Kidney epithelial cell (primary cell): ENCODE measurements at regions not wholly inside any gene's neighbourhood (a gene's known extent, or its start where the extent isn't known, plus 50 kb on each side); places are given as distances from the start of the nearest gene placed in this dataset.

Experiments
- DNase-seq: peaks from one replicate; pipeline ENCODE4 v3.0.0-alpha.2; 2010; ENCODE audit warnings: low read depth
- H3K27me3 ChIP-seq: 2 replicates; pipeline ENCODE4 v1.6.0; 2011; ENCODE audit warnings: low read length; ENCODE audit not compliant: control insufficient read depth, insufficient read depth
- H3K36me3 ChIP-seq: 2 replicates; pipeline ENCODE4 v1.5.1; 2011; ENCODE audit warnings: low read length; ENCODE audit not compliant: control insufficient read depth, insufficient read depth
- H3K4me3 ChIP-seq: 2 replicates; pipeline ENCODE4 v1.5.1; 2011; ENCODE audit warnings: low read depth, mild to moderate bottlenecking, control low read depth, low read length
- TF ChIP-seq, protein P1 (sequence below): IDR thresholded peaks from 2 replicates; pipeline ENCODE4 v1.5.1; 2011; ENCODE audit warnings: mild to moderate bottlenecking, moderate library complexity, low read length, control low read depth, inconsistent platforms; ENCODE audit not compliant: insufficient read depth, poor library complexity, severe bottlenecking

DNA sequence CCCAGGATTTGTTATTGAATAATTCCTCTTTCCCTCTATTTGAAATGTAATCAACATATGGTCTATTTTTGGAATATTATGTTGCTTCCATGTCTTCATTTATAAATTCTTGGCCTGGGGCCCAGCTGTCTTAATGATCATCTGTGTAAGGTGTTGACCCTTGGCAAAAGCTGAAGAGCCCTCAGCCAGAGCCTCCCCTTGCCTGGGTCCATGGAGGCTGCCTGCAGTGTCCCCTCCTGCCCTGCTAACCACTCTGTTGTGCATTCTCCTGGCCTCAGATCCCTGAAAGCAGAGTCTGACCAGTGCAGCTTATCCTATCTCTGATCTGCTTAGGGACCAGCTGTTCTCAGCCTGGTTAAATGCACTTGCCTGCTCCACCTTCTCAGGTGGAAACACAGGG lies 226.1 kb upstream of the APCDD1 start:
- TF ChIP-seq, protein P1, sequence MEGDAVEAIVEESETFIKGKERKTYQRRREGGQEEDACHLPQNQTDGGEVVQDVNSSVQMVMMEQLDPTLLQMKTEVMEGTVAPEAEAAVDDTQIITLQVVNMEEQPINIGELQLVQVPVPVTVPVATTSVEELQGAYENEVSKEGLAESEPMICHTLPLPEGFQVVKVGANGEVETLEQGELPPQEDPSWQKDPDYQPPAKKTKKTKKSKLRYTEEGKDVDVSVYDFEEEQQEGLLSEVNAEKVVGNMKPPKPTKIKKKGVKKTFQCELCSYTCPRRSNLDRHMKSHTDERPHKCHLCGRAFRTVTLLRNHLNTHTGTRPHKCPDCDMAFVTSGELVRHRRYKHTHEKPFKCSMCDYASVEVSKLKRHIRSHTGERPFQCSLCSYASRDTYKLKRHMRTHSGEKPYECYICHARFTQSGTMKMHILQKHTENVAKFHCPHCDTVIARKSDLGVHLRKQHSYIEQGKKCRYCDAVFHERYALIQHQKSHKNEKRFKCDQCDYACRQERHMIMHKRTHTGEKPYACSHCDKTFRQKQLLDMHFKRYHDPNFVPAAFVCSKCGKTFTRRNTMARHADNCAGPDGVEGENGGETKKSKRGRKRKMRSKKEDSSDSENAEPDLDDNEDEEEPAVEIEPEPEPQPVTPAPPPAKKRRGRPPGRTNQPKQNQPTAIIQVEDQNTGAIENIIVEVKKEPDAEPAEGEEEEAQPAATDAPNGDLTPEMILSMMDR: no peak
- no peak overlapping the region for H3K4me3 ChIP-seq
- no peaks in the 10 kb centered on the region for H3K27me3 ChIP-seq
- no peaks in the 10 kb centered on the region for H3K36me3 ChIP-seq
- no peak for DNase-seq

DNA sequence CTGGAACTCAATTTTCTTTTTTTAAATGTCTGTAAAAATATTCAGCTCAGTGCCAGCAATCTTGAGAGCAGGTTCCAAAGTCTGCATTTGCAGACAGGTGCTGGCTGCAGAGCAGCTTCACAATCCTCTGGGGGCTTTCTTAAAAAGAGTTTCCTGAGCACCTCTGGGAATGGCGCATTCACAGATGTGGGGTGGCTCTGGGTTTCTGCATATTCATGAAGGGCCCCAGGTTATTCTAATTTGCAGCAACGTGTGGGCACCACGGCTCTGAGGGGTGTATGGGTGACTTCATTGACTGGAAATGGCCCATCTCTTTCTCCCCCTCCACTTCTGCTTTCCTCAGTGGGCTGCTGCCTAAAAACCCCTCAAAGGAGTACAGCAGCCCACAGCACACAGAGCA lies 225.0 kb upstream of the APCDD1 start:
- Histone ChIP-seq H3K36me3 (no peaks in the 10 kb centered on the region), H3K4me3 (no peak overlapping the region), H3K27me3 (no peaks in the 10 kb centered on the region)
- no peak for DNase-seq
- TF ChIP-seq, protein P1: no peak

DNA sequence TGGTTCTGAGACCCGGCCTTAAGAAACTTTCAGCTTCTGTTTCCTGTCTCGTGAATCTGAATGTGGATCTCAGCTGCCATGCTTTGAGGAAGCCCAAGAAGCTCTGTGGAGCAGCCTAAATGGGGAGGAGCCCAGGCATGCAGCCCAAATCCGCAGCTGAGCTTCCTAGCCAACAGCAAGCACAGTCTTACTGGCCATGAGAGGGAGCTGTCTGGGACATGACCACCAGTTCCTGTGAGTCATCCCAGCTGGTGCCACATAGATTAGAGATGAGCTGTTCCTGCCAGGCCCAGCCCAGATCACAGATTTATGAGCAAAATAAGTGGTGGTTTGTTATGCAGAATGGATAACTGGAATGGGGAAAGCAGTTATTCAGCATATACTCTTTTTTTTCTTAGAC lies 224.4 kb upstream of the APCDD1 start:
- Histone ChIP-seq H3K36me3 (no peaks in the 10 kb centered on the region), H3K27me3 (no peaks in the 10 kb centered on the region), H3K4me3 (no peak overlapping the region)
- peak; percentile 48 for DNase-seq
- TF ChIP-seq, protein P1: peak; percentile 2

DNA sequence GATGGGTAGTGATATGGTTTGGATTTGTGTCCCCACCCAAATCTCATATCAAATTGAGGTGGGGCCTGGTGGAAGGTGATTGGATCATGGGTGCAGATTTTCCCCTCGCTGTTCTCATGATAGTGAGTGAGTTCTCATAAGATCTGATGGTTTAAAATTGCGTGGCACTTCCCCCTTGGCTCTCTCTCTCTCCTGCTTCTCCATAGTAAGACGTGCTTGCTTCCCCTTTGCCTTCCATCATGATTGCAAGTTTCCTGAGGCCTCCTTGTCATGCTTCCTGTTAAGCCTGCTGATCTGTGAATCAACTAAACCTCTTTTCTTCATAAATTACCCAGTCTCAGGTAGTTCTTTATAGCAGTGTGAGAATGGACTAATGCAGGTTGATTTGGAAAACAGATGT lies 223.2 kb upstream of the APCDD1 start:
- DNase-seq: no peak
- H3K27me3 ChIP-seq: no peaks in the 10 kb centered on the region
- TF ChIP-seq, protein P1: no peak
- H3K4me3 ChIP-seq: no peak overlapping the region
- no peaks in the 10 kb centered on the region for H3K36me3 ChIP-seq

DNA sequence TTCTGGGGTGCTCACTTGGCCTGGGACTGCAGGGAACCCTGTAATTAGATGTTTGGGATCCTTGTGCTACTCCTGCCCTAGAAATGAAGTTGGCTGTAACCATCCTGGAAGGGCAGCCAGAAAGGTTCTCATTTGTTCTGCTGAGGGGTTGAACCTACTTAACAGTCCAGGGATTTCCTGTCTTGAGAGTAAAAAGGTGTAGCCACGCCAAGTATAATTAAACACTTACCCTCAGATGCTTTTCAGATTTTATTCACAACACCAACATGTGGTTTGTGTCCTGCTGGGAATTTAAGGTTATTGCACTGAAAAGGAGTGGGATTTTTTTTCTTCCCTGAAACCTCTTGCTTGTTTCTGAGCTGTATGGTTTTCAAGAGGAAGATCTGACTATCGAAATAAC lies 222.4 kb upstream of the APCDD1 start:
- H3K36me3 ChIP-seq: no peaks in the 10 kb centered on the region
- no peaks in the 10 kb centered on the region for H3K27me3 ChIP-seq
- no peak overlapping the region for H3K4me3 ChIP-seq
- TF ChIP-seq, protein P1: no peak
- no peak for DNase-seq

DNA sequence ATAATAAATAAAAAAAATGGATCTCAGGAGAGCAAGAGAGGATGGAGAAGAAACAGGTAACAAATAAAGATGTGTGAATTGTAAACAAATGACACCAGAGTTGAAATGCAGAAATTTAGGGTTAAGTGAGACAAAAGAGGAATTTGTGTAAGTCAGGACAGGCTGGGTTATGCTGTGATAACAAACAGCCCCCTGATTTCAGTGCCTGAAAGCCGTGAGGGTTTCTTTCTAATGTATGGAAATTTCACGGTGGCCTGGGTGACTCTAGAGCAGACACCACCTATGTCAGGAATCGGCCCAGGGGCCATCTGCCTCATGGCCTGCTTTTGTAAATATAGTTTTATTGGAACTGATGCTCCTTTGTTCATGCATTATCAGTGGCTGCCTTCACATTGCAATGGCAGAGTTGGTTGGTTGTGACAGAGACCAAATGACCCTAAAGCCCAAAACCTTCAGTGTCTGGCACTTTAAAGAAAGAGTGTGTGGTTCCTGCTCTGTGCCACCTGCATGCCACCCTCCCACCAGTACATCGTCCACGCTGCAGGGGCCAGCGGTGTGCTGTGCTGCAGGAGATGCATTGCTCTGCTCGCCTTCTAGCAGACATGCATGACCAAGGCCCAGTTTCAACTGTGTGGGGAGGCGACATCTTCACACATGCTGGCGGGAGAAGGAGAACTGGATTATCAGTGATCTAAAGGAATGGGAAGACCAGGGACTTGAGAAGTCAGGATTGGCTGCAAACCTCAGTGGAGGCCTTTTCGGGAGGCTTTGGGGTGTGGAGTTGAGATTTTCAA lies 221.2 kb upstream of the APCDD1 start:
- Histone ChIP-seq H3K27me3 (no peaks in the 10 kb centered on the region), H3K36me3 (no peaks in the 10 kb centered on the region), H3K4me3 (no peak overlapping the region)
- TF ChIP-seq, protein P1: no peak
- DNase-seq: no peak
